SK-N-SH (cell line): ENCODE measurements at regions not wholly inside any gene's neighbourhood (a gene's known extent, or its start where the extent isn't known, plus 50 kb on each side); places are given as distances from the start of the nearest gene placed in this dataset.

Experiments used
- CTCF ChIA-PET: fragments of 300-600, 350-600 bp; formaldehyde crosslinking; extraction: SDS; loops from one replicate; lab custom pipeline; 2021; lab: Yijun Ruan, JAX
- POLR2A ChIA-PET: fragments of 350-600 bp; sonication (Branson Sonifier 250); formaldehyde crosslinking; extraction: SDS; loops from one replicate; lab custom pipeline; 2020; ENCODE audit warnings: antibody characterized with exemption, inconsistent platforms; lab: Yijun Ruan, JAX
- DNase-seq: peaks from one replicate; pipeline ENCODE4 v3.0.0; 2012
- H2AFZ ChIP-seq: fragments of 200-600 bp; sonication (generic); 2 replicates; pipeline ENCODE4 v1.8.1; 2016; ENCODE audit warnings: antibody characterized with exemption, mild to moderate bottlenecking, low read depth
- H3F3A ChIP-seq: fragments of 200-600 bp; sonication (generic); replicated peaks from 2 replicates; pipeline ENCODE3; 2016; ENCODE audit warnings: antibody characterized with exemption, mild to moderate bottlenecking; ENCODE audit not compliant: insufficient read depth
- H3K27ac ChIP-seq, 2 experiments: fragments of 200-500 bp in 1 of 2; fragments of 200-600 bp in 1 of 2; sonication (Bioruptor generic) in 1 of 2; sonication (generic), shearing (Covaris generic) in 1 of 2; 2 replicates each; pipeline versions ENCODE4 v1.5.1 to v1.6.1; 2014 to 2016; ENCODE audit warnings: low read depth in 2 of 2, inconsistent platforms in 1 of 2, low read length in 1 of 2, mild to moderate bottlenecking in 1 of 2, mixed read lengths in 1 of 2
- H3K27me3 ChIP-seq: fragments of 200-600 bp; sonication (generic), shearing (Covaris generic); 2 replicates; pipeline ENCODE4 v1.6.1; 2016; ENCODE audit warnings: mixed run types; ENCODE audit not compliant: insufficient read depth
- H3K36me3 ChIP-seq, 2 experiments: fragments of 200-500 bp in 1 of 2; fragments of 200-600 bp in 1 of 2; sonication (Bioruptor generic) in 1 of 2; sonication (generic) in 1 of 2; replicated peaks in 1 of 2; 2 replicates each; pipeline versions ENCODE3 to v1.5.1; 2014 to 2016; ENCODE audit warnings: low read length in 1 of 2, mild to moderate bottlenecking in 1 of 2; ENCODE audit not compliant: insufficient read depth in 2 of 2, control insufficient read depth in 1 of 2
- H3K4me1 ChIP-seq, 2 experiments: fragments of 200-500 bp in 1 of 2; fragments of 200-600 bp in 1 of 2; sonication (Bioruptor generic) in 1 of 2; sonication (generic), shearing (Covaris generic) in 1 of 2; 2 replicates each; pipeline versions ENCODE4 v1.5.1 to v1.6.1; 2014 to 2016; ENCODE audit warnings: low read depth in 1 of 2, low read length in 1 of 2, mixed run types in 1 of 2; ENCODE audit not compliant: insufficient read depth in 2 of 2, control insufficient read depth in 1 of 2
- H3K4me2 ChIP-seq: fragments of 200-600 bp; sonication (generic), shearing (Covaris generic); 2 replicates; pipeline ENCODE4 v1.6.1; 2017; ENCODE audit warnings: mixed run types
- H3K4me3 ChIP-seq, 2 experiments: fragments of 200-500 bp in 1 of 2; fragments of 200-600 bp in 1 of 2; sonication (Bioruptor generic) in 1 of 2; sonication (generic), shearing (Covaris generic) in 1 of 2; 2 replicates each; pipeline versions ENCODE4 v1.5.1 to v1.8.1; 2014 to 2016; ENCODE audit warnings: low read depth in 2 of 2, inconsistent platforms in 1 of 2, low read length in 1 of 2, mild to moderate bottlenecking in 1 of 2, mixed read lengths in 1 of 2, moderate library complexity in 1 of 2
- H3K79me2 ChIP-seq: fragments of 200-600 bp; sonication (generic); 2 replicates; pipeline ENCODE4 v1.8.1; 2017; ENCODE audit warnings: mild to moderate bottlenecking; ENCODE audit not compliant: insufficient read depth
- H3K9ac ChIP-seq: fragments of 200-600 bp; sonication (generic); 2 replicates; pipeline ENCODE4 v1.6.1; 2017; ENCODE audit warnings: mixed run types
- H3K9me2 ChIP-seq: fragments of 200-600 bp; sonication (generic); 2 replicates; pipeline ENCODE4 v1.6.1; 2017; ENCODE audit warnings: mixed run types
- H3K9me3 ChIP-seq: fragments of 200-600 bp; sonication (generic); 2 replicates; pipeline ENCODE4 v1.6.1; 2017; ENCODE audit warnings: mixed run types, mild to moderate bottlenecking, moderate library complexity
- H4K20me1 ChIP-seq: fragments of 200-600 bp; sonication (generic); 2 replicates; pipeline ENCODE4 v1.6.1; 2017; ENCODE audit warnings: mild to moderate bottlenecking, mixed run types; ENCODE audit not compliant: insufficient read depth
- EP300 ChIP-seq, 2 experiments: IDR thresholded peaks; 2 replicates each; pipeline versions ENCODE4 v1.4.0 to v1.6.1; 2012; ENCODE audit warnings: borderline replicate concordance in 1 of 2, low read depth in 1 of 2, low read length in 1 of 2
- EZH2phosphoT487 ChIP-seq: fragments of 200-600 bp; sonication (generic); IDR thresholded peaks from 2 replicates; pipeline ENCODE4 v1.6.1; 2017; ENCODE audit warnings: low read depth, mixed run types, mild to moderate bottlenecking, antibody characterized with exemption, moderate library complexity, borderline replicate concordance
- FOSL2 ChIP-seq: IDR thresholded peaks from 2 replicates; pipeline ENCODE4 v1.4.0; 2012; ENCODE audit warnings: low read depth, mild to moderate bottlenecking, moderate library complexity, borderline replicate concordance
- FOXJ3 ChIP-seq: sonication (generic); formaldehyde crosslinking; IDR thresholded peaks from 2 replicates; pipeline ENCODE4 v1.5.1; 2020; ENCODE audit warnings: mild to moderate bottlenecking, missing genetic modification reagents
- GABPA ChIP-seq: IDR thresholded peaks from 2 replicates; pipeline ENCODE4 v1.4.0; 2012; ENCODE audit warnings: low read depth, mild to moderate bottlenecking
- JUND ChIP-seq: IDR thresholded peaks from 2 replicates; pipeline ENCODE4 v1.4.0; 2012
- MEF2A ChIP-seq: IDR thresholded peaks from 2 replicates; pipeline ENCODE4 v1.4.0; 2012; ENCODE audit warnings: low read depth, borderline replicate concordance
- MXI1 ChIP-seq: IDR thresholded peaks from 2 replicates; pipeline ENCODE4 v1.6.1; 2012; ENCODE audit warnings: mild to moderate bottlenecking, low read depth, low read length, improper control_type of control experiment
- NFIC ChIP-seq: IDR thresholded peaks from 2 replicates; pipeline ENCODE4 v1.4.0; 2012; ENCODE audit warnings: borderline replicate concordance
- NRF1 ChIP-seq: IDR thresholded peaks from 2 replicates; pipeline ENCODE4 v1.6.1; 2012; ENCODE audit warnings: low read depth, mild to moderate bottlenecking, low read length
- RCOR1 ChIP-seq: fragments of 150-350 bp; IDR thresholded peaks from 2 replicates; pipeline ENCODE4 v1.6.1; 2017; ENCODE audit warnings: antibody characterized with exemption, low read length
- SIN3A ChIP-seq: IDR thresholded peaks from 2 replicates; pipeline ENCODE4 v1.6.1; 2012; ENCODE audit warnings: low read depth, mild to moderate bottlenecking, low read length, moderate library complexity, borderline replicate concordance
- SMC3 ChIP-seq: IDR thresholded peaks from 2 replicates; pipeline ENCODE4 v1.6.1; 2012; ENCODE audit warnings: low read depth, low read length, improper control_type of control experiment
- TCF12 ChIP-seq: IDR thresholded peaks from 2 replicates; pipeline ENCODE4 v1.4.0; 2012
- WGBS: methylation state at CpG from one replicate; pipeline ENCODE4 v1.1.6; 2017; ENCODE audit warnings: low lambda C conversion rate; 5-methylcytosine and 5-hydroxymethylcytosine counted together
- TF ChIP-seq, protein P1 (sequence below): IDR thresholded peaks from 2 replicates; pipeline ENCODE4; 2012
- TF ChIP-seq, protein P2 (sequence below): IDR thresholded peaks from 2 replicates; pipeline ENCODE4 v1.4.0; 2012; ENCODE audit warnings: low read depth, borderline replicate concordance

DNA sequence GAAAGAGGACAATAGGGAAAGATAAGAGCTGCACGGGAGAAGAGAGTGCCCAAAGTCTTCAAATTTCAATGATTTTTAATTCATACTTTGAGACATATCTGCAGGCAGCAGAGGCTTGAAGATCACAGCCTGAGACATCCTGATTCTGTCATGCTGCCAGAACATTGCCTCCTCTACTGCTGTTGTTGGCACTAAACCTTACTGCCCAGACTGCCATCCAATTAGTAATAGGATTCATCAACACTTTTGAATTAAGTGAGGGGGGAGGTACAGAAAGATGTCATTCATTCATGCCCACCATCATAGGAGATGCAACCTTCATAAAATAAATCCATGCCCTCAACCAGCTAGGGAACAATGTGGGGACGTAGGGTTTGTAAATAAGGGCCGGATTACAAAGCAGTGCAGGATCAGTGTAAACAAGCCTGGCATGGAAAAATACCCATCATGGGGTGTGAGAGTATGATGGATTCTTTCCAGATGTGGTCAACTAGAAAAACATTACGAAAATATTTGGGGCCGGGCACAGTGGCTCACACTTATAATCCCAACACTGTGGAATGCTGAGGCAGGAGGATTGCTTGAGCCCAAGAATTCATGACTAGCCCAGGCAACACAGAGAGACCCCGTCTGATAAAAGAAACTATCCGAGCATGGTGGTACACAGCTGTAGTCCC is 122.1 kb upstream of the DAPK1 start:
- no peak for DNase-seq
- Histone ChIP-seq H2AFZ (no peak overlapping the region), H3K79me2 (no peaks in the 10 kb centered on the region), H3K27me3 (no peaks in the 10 kb centered on the region), H3K4me3 (no peak overlapping the region), H4K20me1 (no peaks in the 10 kb centered on the region), H3K9me3 (no peaks in the 10 kb centered on the region), H3K9ac (no peak overlapping the region), H3K4me2 (no peak overlapping the region), H3K36me3 (no peaks in the 10 kb centered on the region), H3K9me2 (no peaks in the 10 kb centered on the region), H3F3A (no peaks in the 10 kb centered on the region), H3K4me1 (no peaks in the 10 kb centered on the region), H3K27ac (no peak overlapping the region)
- ChIA-PET POLR2A (no interaction called here), CTCF (interaction anchor here (0.8 kb wide), 1 partner anchor 12 kb away, joined by 3 read pairs; no protein-coding TSS in a partner anchor)
- TF ChIP-seq EP300 (IDR thresholded peaks at IDR 0.05; ENCODE audit: borderline replicate concordance in 1 of 2, low read depth in 1 of 2, low read length in 1 of 2) (no peak), FOXJ3 (no peak), JUND (no peak), GABPA (no peak), RCOR1 (no peak), NRF1 (no peak), MXI1 (no peak)
- TF ChIP-seq, protein P1, sequence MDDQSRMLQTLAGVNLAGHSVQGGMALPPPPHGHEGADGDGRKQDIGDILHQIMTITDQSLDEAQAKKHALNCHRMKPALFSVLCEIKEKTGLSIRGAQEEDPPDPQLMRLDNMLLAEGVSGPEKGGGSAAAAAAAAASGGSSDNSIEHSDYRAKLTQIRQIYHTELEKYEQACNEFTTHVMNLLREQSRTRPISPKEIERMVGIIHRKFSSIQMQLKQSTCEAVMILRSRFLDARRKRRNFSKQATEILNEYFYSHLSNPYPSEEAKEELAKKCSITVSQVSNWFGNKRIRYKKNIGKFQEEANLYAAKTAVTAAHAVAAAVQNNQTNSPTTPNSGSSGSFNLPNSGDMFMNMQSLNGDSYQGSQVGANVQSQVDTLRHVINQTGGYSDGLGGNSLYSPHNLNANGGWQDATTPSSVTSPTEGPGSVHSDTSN, result no peak
- WGBS, result 45% methylated on average over 6 of the region's 7 CpGs

DNA sequence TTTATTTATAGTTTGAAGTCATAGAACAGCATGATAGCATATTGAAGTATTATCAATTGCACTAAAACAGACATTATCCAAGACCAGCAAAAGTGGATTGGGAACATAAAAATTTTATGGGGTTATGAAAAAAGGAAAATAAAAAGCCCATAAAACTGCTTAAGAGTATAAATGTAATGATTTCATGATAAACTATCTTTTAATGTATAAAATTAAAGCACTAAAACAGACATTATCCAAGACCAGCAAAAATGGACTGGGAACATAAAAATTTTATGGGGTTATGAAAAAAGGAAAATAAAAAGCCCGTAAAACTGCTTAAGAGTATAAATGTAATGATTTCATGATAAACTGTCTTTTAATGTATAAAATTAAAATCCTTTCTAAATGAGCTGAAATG is 119.0 kb upstream of the DAPK1 start:
- Histone ChIP-seq H2AFZ (no peak overlapping the region), H3K4me1 (no peaks in the 10 kb centered on the region; a peak in 1 of 4 replicates), H3K27ac (no peak overlapping the region), H3F3A (no peaks in the 10 kb centered on the region), H3K79me2 (no peaks in the 10 kb centered on the region), H3K9ac (no peak overlapping the region), H3K9me2 (no peaks in the 10 kb centered on the region), H3K9me3 (no peaks in the 10 kb centered on the region), H3K4me2 (no peak overlapping the region), H3K27me3 (no peaks in the 10 kb centered on the region), H4K20me1 (no peaks in the 10 kb centered on the region), H3K36me3 (no peaks in the 10 kb centered on the region), H3K4me3 (no peak overlapping the region)
- TF ChIP-seq NFIC, result no peak
- no peak for TF ChIP-seq RCOR1
- no peak for TF ChIP-seq TCF12
- no peak for TF ChIP-seq SIN3A
- TF ChIP-seq, protein P2, sequence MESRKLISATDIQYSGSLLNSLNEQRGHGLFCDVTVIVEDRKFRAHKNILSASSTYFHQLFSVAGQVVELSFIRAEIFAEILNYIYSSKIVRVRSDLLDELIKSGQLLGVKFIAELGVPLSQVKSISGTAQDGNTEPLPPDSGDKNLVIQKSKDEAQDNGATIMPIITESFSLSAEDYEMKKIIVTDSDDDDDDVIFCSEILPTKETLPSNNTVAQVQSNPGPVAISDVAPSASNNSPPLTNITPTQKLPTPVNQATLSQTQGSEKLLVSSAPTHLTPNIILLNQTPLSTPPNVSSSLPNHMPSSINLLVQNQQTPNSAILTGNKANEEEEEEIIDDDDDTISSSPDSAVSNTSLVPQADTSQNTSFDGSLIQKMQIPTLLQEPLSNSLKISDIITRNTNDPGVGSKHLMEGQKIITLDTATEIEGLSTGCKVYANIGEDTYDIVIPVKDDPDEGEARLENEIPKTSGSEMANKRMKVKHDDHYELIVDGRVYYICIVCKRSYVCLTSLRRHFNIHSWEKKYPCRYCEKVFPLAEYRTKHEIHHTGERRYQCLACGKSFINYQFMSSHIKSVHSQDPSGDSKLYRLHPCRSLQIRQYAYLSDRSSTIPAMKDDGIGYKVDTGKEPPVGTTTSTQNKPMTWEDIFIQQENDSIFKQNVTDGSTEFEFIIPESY, result no peak
- TF ChIP-seq EZH2phosphoT487, result no peak
- TF ChIP-seq JUND, result no peak
- no peak for TF ChIP-seq FOSL2
- no peak for TF ChIP-seq MEF2A
- TF ChIP-seq SMC3, result no peak
- POLR2A ChIA-PET, result no interaction called here
- no peak for DNase-seq
- WGBS, result 69% methylated on average over 1 of the region's 1 CpG
- CTCF ChIA-PET, result no interaction called here
